ENCODE measurements at regions not wholly inside any gene's neighbourhood (a gene's known extent, or its start where the extent isn't known, plus 50 kb on each side); places are given as distances from the start of the nearest gene placed in this dataset.

DNA sequence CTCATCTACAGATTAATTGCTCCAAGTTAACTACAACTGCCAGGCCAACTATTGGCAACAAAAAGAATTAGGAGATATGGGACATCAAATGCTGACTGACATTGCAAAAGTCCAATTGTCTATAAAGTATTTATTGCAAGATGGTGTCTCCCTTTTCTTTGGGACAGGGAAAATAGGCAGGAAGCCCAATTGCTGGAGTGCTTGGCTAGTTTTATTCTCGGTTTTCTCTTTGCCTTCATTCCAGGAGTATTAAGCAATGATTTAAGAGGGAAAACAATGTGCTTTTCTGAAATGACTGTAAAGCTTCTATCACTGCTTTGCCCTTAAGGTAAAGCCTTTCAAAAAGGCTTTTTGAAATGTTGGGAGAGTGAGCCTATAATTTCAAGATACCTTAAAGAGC lies 62.8 kb upstream of the DIAPH2 start:
- Histone ChIP-seq H3K56ac (replicated peaks; ENCODE audit: insufficient read length, low read depth, low read length) (no peak overlapping the region), H2AK5ac (ENCODE audit: low read depth, low read length) (no peak overlapping the region), H3K23ac (ENCODE audit: insufficient read length) (no peak overlapping the region), H2BK5ac (ENCODE audit: low read depth, low read length) (no peak overlapping the region), H3K79me2 (ENCODE audit: control insufficient read depth in 1 of 2, insufficient read depth in 2 of 2, low read length in 2 of 2) (no peaks in the 10 kb centered on the region), H3K36me3 (ENCODE audit: control insufficient read depth in 2 of 4, insufficient read depth in 4 of 4, low read length in 3 of 4) (no peaks in the 10 kb centered on the region), H4K8ac (ENCODE audit: extremely low read depth, insufficient read depth, low read length) (no peak overlapping the region), H2BK15ac (ENCODE audit: low read length) (no peak overlapping the region), H4K20me1 (replicated peaks in 1 of 2; ENCODE audit: control insufficient read depth in 1 of 2, insufficient read depth in 2 of 2, low read length in 2 of 2) (no peaks in the 10 kb centered on the region), H3K14ac (ENCODE audit: insufficient read length) (no peak overlapping the region), H2BK20ac (ENCODE audit: low read length) (no peak overlapping the region), H2BK120ac (replicated peaks; ENCODE audit: low read depth, low read length) (no peak overlapping the region), H3K23me2 (ENCODE audit: low read depth, low read length) (no peaks in the 10 kb centered on the region), H4K91ac (replicated peaks; ENCODE audit: insufficient read length, low read length) (no peak overlapping the region), H2AFZ (ENCODE audit: low read length) (no peak overlapping the region), H3K4me3 (ENCODE audit: extremely low read depth in 1 of 4, insufficient read depth in 2 of 4, low read depth in 3 of 4, low read length in 4 of 4) (no peak overlapping the region), H3K4me2 (ENCODE audit: insufficient read depth in 1 of 2, low read depth in 2 of 2, low read length in 2 of 2) (no peak overlapping the region), H3K79me1 (ENCODE audit: low read depth, low read length) (no peaks in the 10 kb centered on the region), H4K5ac (ENCODE audit: insufficient read length, low read depth, low read length) (no peak overlapping the region), H2BK12ac (ENCODE audit: low read depth, low read length) (no peak overlapping the region), H3K4ac (replicated peaks; ENCODE audit: insufficient read length, low read depth, low read length) (no peak overlapping the region), H3K18ac (ENCODE audit: extremely low read depth, low read length) (no peak overlapping the region), H3K9me3 (ENCODE audit: insufficient read depth in 2 of 2, low read depth in 1 of 2, low read length in 1 of 2) (no peaks in the 10 kb centered on the region), H3K27me3 (replicated peaks in 1 of 4; ENCODE audit: control insufficient read depth in 3 of 4, extremely low read depth in 1 of 4, insufficient read depth in 3 of 4, low read length in 3 of 4) (no peaks in the 10 kb centered on the region), H3K4me1 (replicated peaks in 1 of 4; ENCODE audit: control insufficient read depth in 3 of 4, insufficient read depth in 4 of 4, low read length in 3 of 4) (no peaks in the 10 kb centered on the region), H3K27ac (ENCODE audit: low read depth, low read length) (no peak overlapping the region), H3K9ac (replicated peaks in 1 of 4; ENCODE audit: extremely low read depth in 1 of 4, low read depth in 3 of 4, low read length in 3 of 4) (no peak overlapping the region)
- WGBS, 2 experiments (ENCODE audit: extremely low coverage in 1 of 2, insufficient coverage in 1 of 2, insufficient read length in 1 of 2, insufficient replicate concordance in 2 of 2, low coverage in 1 of 2, low lambda C conversion rate in 2 of 2, missing lambda C conversion rate in 1 of 2): 88% methylated on average over 1 of the region's 1 CpG; no CpG with 5 or more reads in 1 of the 2 experiments
- POLR2A ChIA-PET (ENCODE audit: partially characterized antibody): no interaction called here
- no peak for DNase-seq (ENCODE audit: low read depth in 1 of 2, low spot score in 2 of 2)
- TF ChIP-seq RFX5 (IDR thresholded peaks at IDR 0.05; ENCODE audit: borderline replicate concordance, low read depth, low read length): no peak
- CTCF ChIA-PET (ENCODE audit: partially characterized antibody): interaction anchor here (0.9 kb wide), 1 partner anchor 22 kb away, joined by 5 read pairs; no protein-coding TSS in a partner anchor
- no peak for FAIRE-seq
